K562 (cell line): ENCODE measurements at regions not wholly inside any gene's neighbourhood (a gene's known extent, or its start where the extent isn't known, plus 50 kb on each side); places are given as distances from the start of the nearest gene placed in this dataset.

ENCODE experiments used
- ATAC-seq: fragments of 200-7000 bp; cut with Tn5 transposase; 3 replicates; pipeline ENCODE4 v1.9.1; 2020; ENCODE audit warnings: moderate library complexity
- BruUV-seq: library from RNA; stranded (reverse); fragments of 400-500 nt; replicated peaks from 2 replicates; lab custom pipeline; 2021; lab: Mats Ljungman, UMichigan
- CTCF ChIA-PET: fragments of 300-600 bp; formaldehyde crosslinking; extraction: SDS; loops from one replicate; lab custom pipeline; 2021; ENCODE audit warnings: low intra/inter-chr PET ratio; lab: Yijun Ruan, JAX
- POLR2A ChIA-PET: fragments of 300-600, 350-650 bp; sonication (Branson Sonifier 250); formaldehyde crosslinking; extraction: SDS; loops from one replicate; lab custom pipeline; 2021; ENCODE audit warnings: antibody characterized with exemption, inconsistent platforms; lab: Yijun Ruan, JAX
- DNase-seq, 4 experiments: peaks; one replicate each; pipeline versions ENCODE4 v3.0.0 to v3.0.0-alpha.2; 2011 to 2018; ENCODE audit warnings: low spot score in 3 of 4, mixed read lengths in 3 of 4; ENCODE audit errors: extremely low read depth in 1 of 4
- FAIRE-seq: peaks from 2 replicates; lab custom pipeline; 2011; peaks lifted over from hg19 to GRCh38; lab: Jason Lieb, UNC
- H2AFZ ChIP-seq: 2 replicates; pipeline ENCODE4 v1.6.0; 2011; ENCODE audit warnings: low read depth, low read length, control low read depth, inconsistent platforms
- H3K27ac ChIP-seq: fragments of 200-600 bp; 3 replicates; pipeline ENCODE4 v1.8.0; 2011; ENCODE audit warnings: low read depth, mild to moderate bottlenecking, control low read depth, inconsistent platforms, low read length, moderate library complexity, mixed read lengths; ENCODE audit errors: extremely low read depth
- H3K27me3 ChIP-seq, 2 experiments: fragments of 300-600 bp in 1 of 2; 2 replicates in 1 of 2; 3 replicates in 1 of 2; pipeline versions ENCODE4 v1.6.0 to v1.8.0; 2011; ENCODE audit warnings: inconsistent platforms in 2 of 2, low read length in 2 of 2, mild to moderate bottlenecking in 1 of 2, mixed read lengths in 1 of 2, moderate library complexity in 1 of 2; ENCODE audit not compliant: control insufficient read depth in 2 of 2, insufficient read depth in 2 of 2
- H3K36me3 ChIP-seq: fragments of 300-600 bp; 3 replicates; pipeline ENCODE4 v1.8.0; 2011; ENCODE audit warnings: mild to moderate bottlenecking, low read length, inconsistent platforms; ENCODE audit not compliant: control insufficient read depth, insufficient read depth
- H3K4me1 ChIP-seq, 2 experiments: fragments of 200-600 bp in 1 of 2; replicated peaks in 1 of 2; 2 replicates in 1 of 2; 3 replicates in 1 of 2; pipeline versions ENCODE4 v1.5.1 to v1.8.0; 2011; ENCODE audit warnings: inconsistent platforms in 2 of 2, low read length in 2 of 2, mild to moderate bottlenecking in 1 of 2, mixed read lengths in 1 of 2, moderate library complexity in 1 of 2; ENCODE audit not compliant: control insufficient read depth in 2 of 2, insufficient read depth in 2 of 2
- H3K4me2 ChIP-seq: 2 replicates; pipeline ENCODE4 v1.6.1; 2011; ENCODE audit warnings: low read length, control low read depth, inconsistent platforms, mixed read lengths; ENCODE audit not compliant: insufficient read depth
- H3K4me3 ChIP-seq: fragments of 200-600 bp; sonication (generic), shearing (Covaris generic); 2 replicates; pipeline ENCODE4 v1.5.1; 2016; ENCODE audit warnings: control low read depth, inconsistent platforms
- H3K79me2 ChIP-seq: fragments of 200-600 bp; 3 replicates; pipeline ENCODE4 v1.8.0; 2011; ENCODE audit warnings: low read length, inconsistent platforms; ENCODE audit not compliant: control insufficient read depth, insufficient read depth
- H3K9ac ChIP-seq, 2 experiments: 2 replicates each; pipeline versions ENCODE4 v1.6.0 to v1.6.1; 2011; ENCODE audit warnings: low read depth in 2 of 2, low read length in 2 of 2, control low read depth in 1 of 2, inconsistent platforms in 1 of 2, mild to moderate bottlenecking in 1 of 2, mixed read lengths in 1 of 2; ENCODE audit not compliant: insufficient read depth in 1 of 2
- H3K9me1 ChIP-seq: one replicate; pipeline ENCODE4 v1.6.0; 2011; ENCODE audit warnings: inconsistent platforms, mild to moderate bottlenecking, low read length, moderate library complexity; ENCODE audit not compliant: control insufficient read depth, insufficient read depth
- H3K9me3 ChIP-seq: replicated peaks from 2 replicates; pipeline ENCODE4 v1.5.1; 2011; ENCODE audit warnings: low read depth, low read length, inconsistent platforms; ENCODE audit not compliant: control insufficient read depth, insufficient read depth
- H4K20me1 ChIP-seq: replicated peaks from 2 replicates; pipeline ENCODE4 v1.6.1; 2011; ENCODE audit warnings: low read length, inconsistent platforms, mixed read lengths; ENCODE audit not compliant: control insufficient read depth, insufficient read depth
- GTF2B ChIP-seq: IDR thresholded peaks from 2 replicates; pipeline ENCODE4 v1.6.1; 2011; ENCODE audit not compliant: insufficient read length; ENCODE audit errors: extremely low read depth
- GTF2F1 ChIP-seq: IDR thresholded peaks from 2 replicates; pipeline ENCODE4 v1.6.1; 2011; ENCODE audit warnings: low read depth, low read length, improper control_type of control experiment
- HCFC1 ChIP-seq: IDR thresholded peaks from 2 replicates; pipeline ENCODE4 v1.6.1; 2012; ENCODE audit warnings: low read depth, low read length, improper control_type of control experiment
- MAFK ChIP-seq: IDR thresholded peaks from 2 replicates; pipeline ENCODE4 v1.6.1; 2011; ENCODE audit warnings: low read length, improper control_type of control experiment
- MYNN ChIP-seq, 2 experiments: sonication (generic); formaldehyde crosslinking in 1 of 2; IDR thresholded peaks; 2 replicates each; pipeline versions ENCODE4 v1.5.0 to v1.6.1; 2016 to 2020; ENCODE audit warnings: antibody characterized with exemption in 1 of 2, missing genetic modification reagents in 1 of 2
- NONO ChIP-seq, 2 experiments: fragments of 200-400 bp in 1 of 2; fragments of 450-650 bp in 1 of 2; formaldehyde crosslinking in 1 of 2; IDR thresholded peaks; 2 replicates each; pipeline ENCODE4 v1.6.1; 2017; ENCODE audit warnings: low read depth in 2 of 2, mild to moderate bottlenecking in 2 of 2, moderate library complexity in 2 of 2, low read length in 1 of 2
- PCBP2 ChIP-seq: fragments of 200-400 bp; formaldehyde crosslinking; IDR thresholded peaks from 2 replicates; pipeline ENCODE4 v1.6.1; 2018; ENCODE audit warnings: low read length, low read depth, mild to moderate bottlenecking, moderate library complexity; ENCODE audit not compliant: poor library complexity, severe bottlenecking
- SAFB ChIP-seq: fragments of 200-400 bp; formaldehyde crosslinking; IDR thresholded peaks from 2 replicates; pipeline ENCODE4 v1.6.1; 2017; ENCODE audit warnings: low read depth, low read length, borderline replicate concordance
- SUPT5H ChIP-seq: fragments of 450-650 bp; IDR thresholded peaks from 2 replicates; pipeline ENCODE4 v1.6.1; 2016
- ZFX ChIP-seq: sonication (generic); formaldehyde crosslinking; IDR thresholded peaks from 2 replicates; pipeline ENCODE4 v1.8.0; 2022; ENCODE audit warnings: mild to moderate bottlenecking, missing genetic modification reagents, moderate library complexity
- ZNF644 ChIP-seq: fragments of 200-800 bp; sonication (Bioruptor generic); IDR thresholded peaks from 2 replicates; pipeline ENCODE4 v1.6.1; 2016; ENCODE audit warnings: low read depth, missing genetic modification characterization, missing compliant biosample characterization
- WGBS: fragments of 100-300 bp; shearing (Covaris generic); methylation state at CpG from one replicate; pipeline ENCODE4 v1.1.6; 2016; ENCODE audit warnings: low coverage, mixed read lengths; ENCODE audit not compliant: insufficient coverage; ENCODE audit errors: missing lambda C conversion rate; 5-methylcytosine and 5-hydroxymethylcytosine counted together
- in situ Hi-C: fragments of 300-500 bp; cut with MboI; formaldehyde crosslinking; loops from 4 replicates; pipeline ENCODE4 v1.15.0; 2018; ENCODE audit warnings: inconsistent platforms, mixed read lengths
- intact Hi-C: fragments of 100-400 bp; cut with micrococcal nuclease; formaldehyde crosslinking; loops from 2 replicates; pipeline ENCODE4 v1.14.2; 2022
- TF ChIP-seq, protein P1 (sequence below): fragments of 200-600 bp; sonication (generic); IDR thresholded peaks from one replicate; pipeline ENCODE4 v1.6.1; 2012; ENCODE audit warnings: mild to moderate bottlenecking, low read depth, low read length, inconsistent platforms

- no peak for ATAC-seq
- no TSS peak for BruUV-seq
- no peaks in the 10 kb centered on the region for H3K9me1 ChIP-seq
- intact Hi-C loops (no loop called here), in situ Hi-C loops (no loop called here)
- no peaks in the 10 kb centered on the region for H4K20me1 ChIP-seq
- WGBS: 0% methylated on average over 2 of the region's 2 CpGs
- no peaks in the 10 kb centered on the region for H3K4me1 ChIP-seq
- no peak overlapping the region for H3K4me3 ChIP-seq
- ChIA-PET CTCF (no interaction called here), POLR2A (interaction anchor here (0.9 to 1.2 kb wide), 2 partner anchors 9 kb away, joined by 3 read pairs; no protein-coding TSS in a partner anchor)
- no peak overlapping the region for H3K4me2 ChIP-seq
- H3K79me2 ChIP-seq: no peaks in the 10 kb centered on the region
- no peaks in the 10 kb centered on the region for H3K36me3 ChIP-seq
- H2AFZ ChIP-seq: no peak overlapping the region
- H3K27me3 ChIP-seq: peaks cover 2 to 12% of the 10 kb centered on the region in 2 experiments; a peak in 1 of 5 replicates
- no peak overlapping the region for H3K9ac ChIP-seq
- no peaks in the 10 kb centered on the region for H3K9me3 ChIP-seq
- H3K27ac ChIP-seq: no peak overlapping the region
- FAIRE-seq: no peak
- DNase-seq: no peak
- TF ChIP-seq MAFK (no peak), NONO (IDR thresholded peaks at IDR 0.05; ENCODE audit: low read depth in 2 of 2, low read length in 1 of 2) (no peak), HCFC1 (no peak), SUPT5H (no peak), GTF2B (no peak), ZNF644 (tag) (no peak), MYNN (IDR thresholded peaks at IDR 0.05) (no peak), MYNN (CRISPR knock-in tag; IDR thresholded peaks at IDR 0.05) (no peak), ZFX (CRISPR knock-in tag) (no peak), SAFB (no peak), PCBP2 (no peak), GTF2F1 (no peak)
- TF ChIP-seq, protein P1, sequence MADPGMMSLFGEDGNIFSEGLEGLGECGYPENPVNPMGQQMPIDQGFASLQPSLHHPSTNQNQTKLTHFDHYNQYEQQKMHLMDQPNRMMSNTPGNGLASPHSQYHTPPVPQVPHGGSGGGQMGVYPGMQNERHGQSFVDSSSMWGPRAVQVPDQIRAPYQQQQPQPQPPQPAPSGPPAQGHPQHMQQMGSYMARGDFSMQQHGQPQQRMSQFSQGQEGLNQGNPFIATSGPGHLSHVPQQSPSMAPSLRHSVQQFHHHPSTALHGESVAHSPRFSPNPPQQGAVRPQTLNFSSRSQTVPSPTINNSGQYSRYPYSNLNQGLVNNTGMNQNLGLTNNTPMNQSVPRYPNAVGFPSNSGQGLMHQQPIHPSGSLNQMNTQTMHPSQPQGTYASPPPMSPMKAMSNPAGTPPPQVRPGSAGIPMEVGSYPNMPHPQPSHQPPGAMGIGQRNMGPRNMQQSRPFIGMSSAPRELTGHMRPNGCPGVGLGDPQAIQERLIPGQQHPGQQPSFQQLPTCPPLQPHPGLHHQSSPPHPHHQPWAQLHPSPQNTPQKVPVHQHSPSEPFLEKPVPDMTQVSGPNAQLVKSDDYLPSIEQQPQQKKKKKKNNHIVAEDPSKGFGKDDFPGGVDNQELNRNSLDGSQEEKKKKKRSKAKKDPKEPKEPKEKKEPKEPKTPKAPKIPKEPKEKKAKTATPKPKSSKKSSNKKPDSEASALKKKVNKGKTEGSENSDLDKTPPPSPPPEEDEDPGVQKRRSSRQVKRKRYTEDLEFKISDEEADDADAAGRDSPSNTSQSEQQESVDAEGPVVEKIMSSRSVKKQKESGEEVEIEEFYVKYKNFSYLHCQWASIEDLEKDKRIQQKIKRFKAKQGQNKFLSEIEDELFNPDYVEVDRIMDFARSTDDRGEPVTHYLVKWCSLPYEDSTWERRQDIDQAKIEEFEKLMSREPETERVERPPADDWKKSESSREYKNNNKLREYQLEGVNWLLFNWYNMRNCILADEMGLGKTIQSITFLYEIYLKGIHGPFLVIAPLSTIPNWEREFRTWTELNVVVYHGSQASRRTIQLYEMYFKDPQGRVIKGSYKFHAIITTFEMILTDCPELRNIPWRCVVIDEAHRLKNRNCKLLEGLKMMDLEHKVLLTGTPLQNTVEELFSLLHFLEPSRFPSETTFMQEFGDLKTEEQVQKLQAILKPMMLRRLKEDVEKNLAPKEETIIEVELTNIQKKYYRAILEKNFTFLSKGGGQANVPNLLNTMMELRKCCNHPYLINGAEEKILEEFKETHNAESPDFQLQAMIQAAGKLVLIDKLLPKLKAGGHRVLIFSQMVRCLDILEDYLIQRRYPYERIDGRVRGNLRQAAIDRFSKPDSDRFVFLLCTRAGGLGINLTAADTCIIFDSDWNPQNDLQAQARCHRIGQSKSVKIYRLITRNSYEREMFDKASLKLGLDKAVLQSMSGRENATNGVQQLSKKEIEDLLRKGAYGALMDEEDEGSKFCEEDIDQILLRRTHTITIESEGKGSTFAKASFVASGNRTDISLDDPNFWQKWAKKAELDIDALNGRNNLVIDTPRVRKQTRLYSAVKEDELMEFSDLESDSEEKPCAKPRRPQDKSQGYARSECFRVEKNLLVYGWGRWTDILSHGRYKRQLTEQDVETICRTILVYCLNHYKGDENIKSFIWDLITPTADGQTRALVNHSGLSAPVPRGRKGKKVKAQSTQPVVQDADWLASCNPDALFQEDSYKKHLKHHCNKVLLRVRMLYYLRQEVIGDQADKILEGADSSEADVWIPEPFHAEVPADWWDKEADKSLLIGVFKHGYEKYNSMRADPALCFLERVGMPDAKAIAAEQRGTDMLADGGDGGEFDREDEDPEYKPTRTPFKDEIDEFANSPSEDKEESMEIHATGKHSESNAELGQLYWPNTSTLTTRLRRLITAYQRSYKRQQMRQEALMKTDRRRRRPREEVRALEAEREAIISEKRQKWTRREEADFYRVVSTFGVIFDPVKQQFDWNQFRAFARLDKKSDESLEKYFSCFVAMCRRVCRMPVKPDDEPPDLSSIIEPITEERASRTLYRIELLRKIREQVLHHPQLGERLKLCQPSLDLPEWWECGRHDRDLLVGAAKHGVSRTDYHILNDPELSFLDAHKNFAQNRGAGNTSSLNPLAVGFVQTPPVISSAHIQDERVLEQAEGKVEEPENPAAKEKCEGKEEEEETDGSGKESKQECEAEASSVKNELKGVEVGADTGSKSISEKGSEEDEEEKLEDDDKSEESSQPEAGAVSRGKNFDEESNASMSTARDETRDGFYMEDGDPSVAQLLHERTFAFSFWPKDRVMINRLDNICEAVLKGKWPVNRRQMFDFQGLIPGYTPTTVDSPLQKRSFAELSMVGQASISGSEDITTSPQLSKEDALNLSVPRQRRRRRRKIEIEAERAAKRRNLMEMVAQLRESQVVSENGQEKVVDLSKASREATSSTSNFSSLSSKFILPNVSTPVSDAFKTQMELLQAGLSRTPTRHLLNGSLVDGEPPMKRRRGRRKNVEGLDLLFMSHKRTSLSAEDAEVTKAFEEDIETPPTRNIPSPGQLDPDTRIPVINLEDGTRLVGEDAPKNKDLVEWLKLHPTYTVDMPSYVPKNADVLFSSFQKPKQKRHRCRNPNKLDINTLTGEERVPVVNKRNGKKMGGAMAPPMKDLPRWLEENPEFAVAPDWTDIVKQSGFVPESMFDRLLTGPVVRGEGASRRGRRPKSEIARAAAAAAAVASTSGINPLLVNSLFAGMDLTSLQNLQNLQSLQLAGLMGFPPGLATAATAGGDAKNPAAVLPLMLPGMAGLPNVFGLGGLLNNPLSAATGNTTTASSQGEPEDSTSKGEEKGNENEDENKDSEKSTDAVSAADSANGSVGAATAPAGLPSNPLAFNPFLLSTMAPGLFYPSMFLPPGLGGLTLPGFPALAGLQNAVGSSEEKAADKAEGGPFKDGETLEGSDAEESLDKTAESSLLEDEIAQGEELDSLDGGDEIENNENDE: no peak
These were observed 301.1 kb downstream of the MATN1 start for GRCh38 chr1:30422251-30422650.
